Cardiac septum (tissue), 1 donor: ENCODE measurements at regions not wholly inside any gene's neighbourhood (a gene's known extent, or its start where the extent isn't known, plus 50 kb on each side); places are given as distances from the start of the nearest gene placed in this dataset.

Experiments
- DNase-seq: peaks from one replicate; pipeline ENCODE4 v3.0.0-alpha.2; 2020; ENCODE audit warnings: low spot score
- intact Hi-C: fragments of 100-400 bp; cut with DNase I; formaldehyde crosslinking; loops from one replicate; pipeline ENCODE4 v1.14.0; 2022
- donor health status: DM: no; HTN: no; CAD: no.

DNA sequence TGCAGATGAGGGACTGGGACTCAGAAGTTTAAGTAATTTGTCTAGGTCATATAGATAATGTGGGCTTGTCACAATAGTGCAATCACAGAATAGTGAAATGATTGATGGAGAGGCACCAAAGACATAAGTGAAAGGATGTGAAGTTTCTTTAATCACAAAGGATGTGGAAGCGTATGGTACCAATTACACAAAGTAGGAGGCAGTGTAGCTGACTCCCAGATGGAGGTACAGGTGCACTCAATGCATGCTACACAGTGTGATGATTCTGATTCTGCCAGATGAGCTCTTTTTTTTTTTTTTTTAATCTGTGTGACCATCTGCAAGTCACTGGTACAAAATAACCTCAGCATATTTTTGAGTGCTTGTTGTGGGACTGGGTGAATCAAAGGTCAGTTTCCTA is 411.3 kb downstream of the SPRY1 start:
- intact Hi-C loops = no loop called here
- no peak for DNase-seq

DNA sequence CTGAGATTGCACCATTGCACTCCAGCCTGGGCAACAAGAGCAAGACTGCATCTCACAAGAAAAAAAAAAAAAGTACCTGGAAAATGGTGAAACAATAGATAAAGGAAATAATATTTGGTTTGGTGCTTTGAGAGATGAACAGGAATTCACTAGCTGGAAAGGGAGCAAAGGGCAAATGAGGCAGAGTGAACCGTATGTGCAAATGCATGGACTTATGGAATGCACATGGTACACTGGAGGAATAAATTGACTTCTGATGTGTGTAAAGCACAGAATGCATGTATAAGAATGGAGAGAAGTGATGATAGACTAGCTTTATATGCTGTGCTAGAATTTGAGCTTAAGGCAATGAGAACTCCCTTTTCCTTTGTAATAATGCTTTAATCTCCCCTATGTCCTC is 413.3 kb downstream of the SPRY1 start:
- no peak for DNase-seq
- intact Hi-C loops = no loop called here

DNA sequence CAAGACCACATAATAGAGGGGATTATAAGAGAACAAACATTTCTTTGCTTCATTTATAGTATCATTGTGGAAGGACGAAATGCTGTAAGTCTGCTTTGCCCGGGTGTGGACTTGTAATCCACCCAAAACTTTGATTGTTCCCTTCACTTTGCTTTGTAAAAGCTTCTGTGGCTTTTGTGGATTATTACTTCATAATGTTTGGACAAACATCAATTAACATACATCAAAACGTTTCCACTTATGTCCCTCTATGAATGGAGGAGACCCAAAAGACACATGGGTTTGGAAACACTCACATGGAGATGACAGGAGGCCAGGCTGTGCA is 415.4 kb downstream of the SPRY1 start:
- intact Hi-C loops = no loop called here
- DNase-seq = no peak

DNA sequence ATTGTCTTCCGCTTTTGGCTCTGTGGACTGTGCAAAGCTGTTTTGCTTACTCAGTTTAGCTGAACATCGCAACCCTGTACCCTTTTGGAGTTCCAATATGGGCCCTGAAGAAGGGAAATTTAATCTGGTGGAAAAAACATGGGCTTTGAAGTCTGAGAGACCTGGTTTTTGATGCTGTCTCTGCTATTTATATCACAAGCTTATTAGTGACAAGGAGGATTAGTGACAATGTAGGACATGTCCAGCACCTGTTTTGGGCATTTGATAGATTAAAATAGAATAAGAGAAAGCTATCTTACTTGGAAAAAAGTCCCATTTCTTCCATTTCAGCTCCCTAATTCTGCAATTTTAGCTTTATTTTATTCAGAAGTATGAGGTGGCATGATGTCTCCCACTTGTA is 417.3 kb downstream of the SPRY1 start:
- no peak for DNase-seq
- intact Hi-C loops = no loop called here

- DNase-seq = no peak
- intact Hi-C loops = no loop called here
Observed at GRCh38 chr4:123816462-123816861, 419.9 kb downstream of the SPRY1 start.

- DNase-seq = no peak
- intact Hi-C loops = no loop called here
Observed at GRCh38 chr4:123817025-123817688, 420.6 kb downstream of the SPRY1 start.

GRCh38 chr4:123819362-123820035 is 422.9 kb downstream of the SPRY1 start:
- intact Hi-C loops = no loop called here
- no peak for DNase-seq

DNA sequence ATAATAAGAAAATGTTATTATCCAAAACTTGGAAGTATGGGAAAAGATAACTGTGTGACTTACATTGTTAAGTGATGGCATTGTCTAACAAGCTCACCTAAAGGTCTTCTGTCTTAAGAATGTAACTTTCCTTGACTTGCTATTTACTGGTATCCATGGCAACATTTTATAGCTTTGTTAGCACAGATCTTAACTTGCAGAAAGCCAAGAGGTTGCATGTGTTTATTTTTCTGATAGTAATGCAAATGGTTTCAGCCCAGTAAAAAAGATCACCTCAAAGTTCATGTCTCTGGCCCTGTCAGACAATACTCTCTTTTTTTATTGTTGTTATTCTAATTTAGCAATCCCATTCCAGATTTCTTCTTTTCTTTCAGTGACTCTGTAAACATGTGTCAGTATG is 425.3 kb downstream of the SPRY1 start:
- no peak for DNase-seq
- intact Hi-C loops = no loop called here

GRCh38 chr4:123822353-123822752 is 425.8 kb downstream of the SPRY1 start:
- no peak for DNase-seq
- intact Hi-C loops = no loop called here

- intact Hi-C loops = no loop called here
Observed at GRCh38 chr4:123823244-123823643, 426.6 kb downstream of the SPRY1 start.

DNA sequence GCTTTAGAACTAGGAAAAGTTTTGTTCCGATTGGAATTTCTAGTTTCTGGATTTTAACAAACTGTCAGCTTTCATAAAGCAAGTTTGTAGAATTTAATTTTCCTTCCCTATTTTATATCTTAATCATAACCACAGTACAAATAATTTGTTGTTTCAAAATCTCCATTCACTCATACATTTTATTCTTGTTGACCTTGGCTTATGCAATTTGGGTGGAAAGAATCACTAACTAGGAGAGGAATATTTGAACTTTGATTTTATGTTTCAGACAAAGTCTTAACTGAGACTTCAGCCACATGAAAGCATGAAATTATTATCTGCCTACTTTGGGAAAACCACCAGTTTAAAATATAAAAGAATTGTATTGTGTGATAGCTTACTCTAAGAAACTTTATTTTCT is 427.9 kb downstream of the SPRY1 start:
- intact Hi-C loops = loop anchor here (2.0 kb wide), 1 partner anchor 40 kb away; no protein-coding TSS in a partner anchor
- DNase-seq = no peak

More at GRCh38 chr4:123823244-123823643, 426.6 kb downstream of the SPRY1 start:
- DNase-seq = no peak

DNA sequence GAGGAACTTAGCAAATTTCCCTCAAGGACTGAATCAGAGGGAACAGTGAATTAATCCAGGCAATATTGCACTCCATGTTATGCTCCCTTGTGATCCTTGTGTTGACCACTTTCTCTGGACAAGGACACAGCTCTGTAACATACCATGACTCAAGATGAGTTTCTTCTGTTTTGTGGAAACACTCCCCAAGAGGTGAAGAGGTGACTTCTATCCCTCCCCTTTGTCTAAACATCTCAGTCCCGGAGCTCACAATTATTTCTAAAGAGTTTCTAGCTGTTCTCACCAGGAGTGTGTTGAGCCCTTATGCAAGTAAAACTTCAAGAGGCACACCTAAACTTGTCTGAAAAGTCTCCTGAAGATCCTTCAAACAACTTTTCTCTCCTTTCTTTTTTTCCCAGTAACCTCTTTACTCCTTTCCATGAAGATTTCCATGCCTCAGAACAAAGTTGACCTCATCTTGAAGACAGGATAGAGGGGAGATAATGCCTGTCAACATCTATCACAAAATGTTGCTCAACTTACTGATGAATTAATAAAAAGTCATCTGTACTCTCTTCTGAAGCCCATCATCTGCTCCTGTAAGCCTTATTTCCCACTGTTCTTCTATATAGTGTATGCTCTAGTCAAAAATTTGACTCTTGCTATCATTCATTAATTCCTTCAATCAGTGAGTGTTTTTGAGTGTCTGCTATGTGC is 429.1 kb downstream of the SPRY1 start:
- no peak for DNase-seq
- intact Hi-C loops = loop anchor here (2.0 to 5.0 kb wide), 3 partner anchors 41 to 723 kb away; no protein-coding TSS in a partner anchor

DNA sequence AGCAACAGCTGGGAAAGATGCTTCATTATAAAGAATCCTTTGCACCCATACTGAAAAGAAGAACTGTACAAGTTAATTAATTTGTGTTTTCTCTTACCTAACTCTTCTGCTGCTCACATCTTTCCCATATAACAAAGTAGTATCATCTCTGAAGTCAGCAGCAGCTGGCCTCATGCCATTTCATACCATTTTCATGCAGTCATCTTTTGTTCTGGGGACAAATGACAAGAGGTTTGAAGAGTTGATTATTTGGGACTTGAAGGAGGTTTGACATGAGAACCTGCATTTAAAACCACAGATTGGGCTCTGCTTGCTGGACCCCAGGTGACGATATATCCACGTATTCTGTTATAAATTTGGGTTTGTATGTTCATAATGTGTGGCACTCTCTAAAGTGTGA is 430.3 kb downstream of the SPRY1 start:
- no peak for DNase-seq
- intact Hi-C loops = loop anchor here (5.0 kb wide), 2 partner anchors 280 to 725 kb away; no protein-coding TSS in a partner anchor

GRCh38 chr4:123827511-123827910 is 430.9 kb downstream of the SPRY1 start:
- intact Hi-C loops = loop anchor here (5.0 kb wide), 2 partner anchors 280 to 725 kb away; no protein-coding TSS in a partner anchor
- no peak for DNase-seq

DNA sequence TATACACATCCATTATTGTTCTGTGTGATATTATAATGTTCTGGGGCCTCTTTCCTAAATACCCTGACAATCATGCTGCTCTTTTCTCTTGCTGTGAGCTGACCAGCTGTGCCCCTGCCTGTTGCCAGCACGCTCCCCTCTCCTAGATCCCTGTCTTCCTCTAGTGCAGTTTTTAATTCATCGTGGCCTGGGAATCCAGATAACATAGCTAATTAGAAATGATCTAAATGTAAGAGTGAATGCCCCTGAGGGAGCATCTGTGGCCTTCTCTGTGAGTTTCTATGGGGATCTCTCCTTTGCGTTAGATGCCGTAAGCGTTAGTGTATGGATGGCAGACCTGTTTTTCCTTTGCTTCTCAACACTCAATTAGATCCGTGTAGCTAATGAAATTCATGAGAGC is 434.3 kb downstream of the SPRY1 start:
- DNase-seq = no peak
- intact Hi-C loops = loop anchor here (5.0 kb wide), 1 partner anchor 434 kb away; the partner anchor contains the start of gene SPRY1

- intact Hi-C loops = loop anchor here (5.0 kb wide), 1 partner anchor 435 kb away; the partner anchor contains the start of gene SPRY1
- DNase-seq = peak; percentile 81
Observed at GRCh38 chr4:123832173-123833026, 435.8 kb downstream of the SPRY1 start.

DNA sequence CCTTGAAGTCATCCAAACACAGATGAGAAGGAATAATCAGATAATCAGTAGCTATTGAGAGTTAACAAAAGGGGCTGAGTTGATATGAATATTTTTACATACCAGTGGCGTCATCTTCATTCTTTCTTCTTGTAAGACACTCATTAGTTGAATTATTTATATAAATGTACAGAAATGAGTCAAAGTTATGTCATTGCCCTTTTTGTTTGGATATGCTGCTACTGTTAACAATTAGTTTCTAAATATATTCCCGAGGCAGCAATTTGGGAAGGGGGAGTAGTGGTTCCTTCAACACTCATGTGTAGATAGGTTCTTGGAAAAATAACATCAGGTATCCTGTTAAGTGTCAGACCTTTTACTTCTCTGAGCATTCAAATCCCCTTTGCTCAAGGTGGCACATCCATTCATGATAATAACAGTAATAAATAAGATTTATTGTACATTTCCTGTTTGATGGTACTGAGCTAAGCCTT is 436.6 kb downstream of the SPRY1 start:
- intact Hi-C loops = loop anchor here (5.0 kb wide), 1 partner anchor 436 kb away; the partner anchor contains the start of gene SPRY1
- no peak for DNase-seq

DNA sequence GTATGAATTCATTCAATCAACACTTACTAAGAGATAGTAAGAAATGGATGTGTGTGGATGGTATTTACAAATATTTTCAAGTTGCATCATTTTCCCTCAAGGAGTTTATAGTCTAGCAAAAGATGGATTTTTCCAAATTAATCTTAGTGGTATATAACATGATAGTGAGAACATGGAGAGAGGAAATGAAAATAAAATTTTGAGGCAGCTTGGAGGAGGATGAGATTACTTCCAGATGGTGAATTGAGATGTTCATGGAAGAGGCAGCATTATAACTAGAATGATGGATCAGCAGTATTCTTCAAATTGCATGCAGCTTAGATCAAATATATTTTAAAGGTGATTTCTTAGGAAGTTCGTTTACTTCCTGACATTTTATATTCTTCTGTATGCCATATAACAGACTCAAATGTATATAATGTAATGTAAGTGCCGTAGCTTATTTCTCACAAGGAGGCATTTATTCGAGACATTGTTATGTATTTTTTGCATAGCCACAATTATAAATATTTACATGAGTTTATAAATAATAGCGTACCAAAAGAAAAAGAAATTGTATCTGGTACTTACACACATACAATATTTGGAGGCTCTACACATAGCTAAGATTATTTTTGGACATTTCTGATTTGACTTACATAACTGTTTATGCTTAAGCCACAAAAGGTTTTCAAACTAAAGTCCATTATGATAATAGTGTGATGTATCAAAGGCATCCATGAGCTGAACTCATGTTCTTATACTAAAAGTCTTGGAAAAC is 439.4 kb downstream of the SPRY1 start:
- no peak for DNase-seq
- intact Hi-C loops = loop anchor here (1.0 kb wide), 1 partner anchor 36 kb away; no protein-coding TSS in a partner anchor
